ENCODE measurements at regions not wholly inside any gene's neighbourhood (a gene's known extent, or its start where the extent isn't known, plus 50 kb on each side); places are given as distances from the start of the nearest gene placed in this dataset.

DNA sequence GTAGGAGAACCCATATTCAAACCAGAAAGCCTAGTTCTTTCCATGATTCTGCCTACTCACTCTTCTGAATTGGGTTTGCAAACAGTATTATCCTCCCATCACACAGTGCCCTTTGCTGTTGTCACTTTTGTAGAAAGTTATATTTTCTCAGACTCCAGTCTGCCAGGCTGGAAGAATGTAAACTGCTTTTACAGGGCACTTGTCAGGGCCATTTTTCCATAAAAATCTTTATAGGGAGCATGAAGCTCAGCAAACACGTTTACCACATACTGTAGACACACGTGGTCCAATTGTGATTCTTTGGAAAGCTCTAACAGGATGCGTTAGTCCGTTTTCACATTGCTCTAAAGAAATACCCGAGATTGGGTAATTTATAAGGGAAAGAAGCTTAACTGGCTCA, 204.0 kb downstream of the KCNN2 start:
- ChIA-PET RAD21 (ENCODE audit: low non-redundant PET in 1 of 2, low total read pairs in 2 of 2, uncharacterized antibody in 2 of 2, unreplicated experiment in 2 of 2) (no interaction called here), CTCF (no interaction called here), POLR2A (no interaction called here)
- no peak for ATAC-seq
- Histone ChIP-seq H3K9ac (ENCODE audit: low read length) (no peak overlapping the region), H3K79me2 (ENCODE audit: insufficient read depth, low read length) (no peaks in the 10 kb centered on the region), H3K4me2 (ENCODE audit: low read length) (no peak overlapping the region), H3K9me2 (ENCODE audit: insufficient read depth) (no peaks in the 10 kb centered on the region), H2AFZ (ENCODE audit: low read depth, low read length, poor library complexity, severe bottlenecking) (no peak overlapping the region), H3K27me3 (ENCODE audit: insufficient read depth, low read length) (no peaks in the 10 kb centered on the region), H3K9me3 (ENCODE audit: control insufficient read depth in 1 of 2, insufficient read depth in 1 of 2, low read depth in 1 of 2, low read length in 2 of 2) (no peaks in the 10 kb centered on the region), H3K36me3 (ENCODE audit: control insufficient read depth in 1 of 2, insufficient read depth in 2 of 2, low read length in 2 of 2) (no peaks in the 10 kb centered on the region), H3K27ac (ENCODE audit: low read depth, low read length) (no peak overlapping the region), H3K4me3 (replicated peaks in 1 of 2; ENCODE audit: low read depth in 1 of 2, low read length in 2 of 2) (no peak overlapping the region), H3K4me1 (ENCODE audit: control insufficient read depth in 1 of 2, insufficient read depth in 2 of 2, low read length in 2 of 2) (no peaks in the 10 kb centered on the region), H4K20me1 (ENCODE audit: insufficient read depth) (no peaks in the 10 kb centered on the region)
- no TSS peak for BruUV-seq (replicated peaks)
- TF ChIP-seq SIN3A (IDR thresholded peaks at IDR 0.05; ENCODE audit: low read depth) (no peak), TCF7L2 (IDR thresholded peaks at IDR 0.05; ENCODE audit: borderline replicate concordance, extremely low read depth, insufficient read depth, insufficient read length) (no peak), RAD21 (IDR thresholded peaks at IDR 0.05; ENCODE audit: low read depth) (no peak), YY1 (IDR thresholded peaks at IDR 0.05; ENCODE audit: extremely low read depth, insufficient replicate concordance, low read depth, low read length) (no peak), POLR2A (IDR thresholded peaks at IDR 0.05; ENCODE audit: borderline replicate concordance, extremely low read depth, insufficient read depth, insufficient read length) (no peak), POLR2AphosphoS5 (IDR thresholded peaks at IDR 0.05; ENCODE audit: low read depth, low read length) (no peak), EZH2 (IDR thresholded peaks at IDR 0.05) (no peak), SP1 (IDR thresholded peaks at IDR 0.05; ENCODE audit: low read depth) (no peak), CTCF (IDR thresholded peaks at IDR 0.05 in 2 of 3, conservative IDR thresholded peaks at IDR 0.05 in 1 of 3; ENCODE audit: borderline replicate concordance in 1 of 3, insufficient read depth in 1 of 3, low read depth in 2 of 3, low read length in 2 of 3) (no peak), CBX3 (IDR thresholded peaks at IDR 0.05; ENCODE audit: low read depth) (no peak), JUND (IDR thresholded peaks at IDR 0.05) (no peak), EZH2phosphoT487 (IDR thresholded peaks at IDR 0.05; ENCODE audit: borderline replicate concordance) (no peak)
- TF ChIP-seq, protein P1, sequence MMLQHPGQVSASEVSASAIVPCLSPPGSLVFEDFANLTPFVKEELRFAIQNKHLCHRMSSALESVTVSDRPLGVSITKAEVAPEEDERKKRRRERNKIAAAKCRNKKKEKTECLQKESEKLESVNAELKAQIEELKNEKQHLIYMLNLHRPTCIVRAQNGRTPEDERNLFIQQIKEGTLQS (IDR thresholded peaks at IDR 0.05), result no peak
- TF ChIP-seq, protein P2, sequence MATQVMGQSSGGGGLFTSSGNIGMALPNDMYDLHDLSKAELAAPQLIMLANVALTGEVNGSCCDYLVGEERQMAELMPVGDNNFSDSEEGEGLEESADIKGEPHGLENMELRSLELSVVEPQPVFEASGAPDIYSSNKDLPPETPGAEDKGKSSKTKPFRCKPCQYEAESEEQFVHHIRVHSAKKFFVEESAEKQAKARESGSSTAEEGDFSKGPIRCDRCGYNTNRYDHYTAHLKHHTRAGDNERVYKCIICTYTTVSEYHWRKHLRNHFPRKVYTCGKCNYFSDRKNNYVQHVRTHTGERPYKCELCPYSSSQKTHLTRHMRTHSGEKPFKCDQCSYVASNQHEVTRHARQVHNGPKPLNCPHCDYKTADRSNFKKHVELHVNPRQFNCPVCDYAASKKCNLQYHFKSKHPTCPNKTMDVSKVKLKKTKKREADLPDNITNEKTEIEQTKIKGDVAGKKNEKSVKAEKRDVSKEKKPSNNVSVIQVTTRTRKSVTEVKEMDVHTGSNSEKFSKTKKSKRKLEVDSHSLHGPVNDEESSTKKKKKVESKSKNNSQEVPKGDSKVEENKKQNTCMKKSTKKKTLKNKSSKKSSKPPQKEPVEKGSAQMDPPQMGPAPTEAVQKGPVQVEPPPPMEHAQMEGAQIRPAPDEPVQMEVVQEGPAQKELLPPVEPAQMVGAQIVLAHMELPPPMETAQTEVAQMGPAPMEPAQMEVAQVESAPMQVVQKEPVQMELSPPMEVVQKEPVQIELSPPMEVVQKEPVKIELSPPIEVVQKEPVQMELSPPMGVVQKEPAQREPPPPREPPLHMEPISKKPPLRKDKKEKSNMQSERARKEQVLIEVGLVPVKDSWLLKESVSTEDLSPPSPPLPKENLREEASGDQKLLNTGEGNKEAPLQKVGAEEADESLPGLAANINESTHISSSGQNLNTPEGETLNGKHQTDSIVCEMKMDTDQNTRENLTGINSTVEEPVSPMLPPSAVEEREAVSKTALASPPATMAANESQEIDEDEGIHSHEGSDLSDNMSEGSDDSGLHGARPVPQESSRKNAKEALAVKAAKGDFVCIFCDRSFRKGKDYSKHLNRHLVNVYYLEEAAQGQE (IDR thresholded peaks at IDR 0.05; ENCODE audit: low read depth), result no peak
- TF ChIP-seq, protein P3, sequence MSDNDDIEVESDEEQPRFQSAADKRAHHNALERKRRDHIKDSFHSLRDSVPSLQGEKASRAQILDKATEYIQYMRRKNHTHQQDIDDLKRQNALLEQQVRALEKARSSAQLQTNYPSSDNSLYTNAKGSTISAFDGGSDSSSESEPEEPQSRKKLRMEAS (IDR thresholded peaks at IDR 0.05), result no peak
- intact Hi-C loops (cut with micrococcal nuclease), result no loop called here
- no peak for DNase-seq (ENCODE audit: low read depth, low spot score)
